Fibroblast of skin of left biceps (primary cell): ENCODE measurements at regions not wholly inside any gene's neighbourhood (a gene's known extent, or its start where the extent isn't known, plus 50 kb on each side); places are given as distances from the start of the nearest gene placed in this dataset.

Experiments used
- DNase-seq, 2 experiments: peaks; one replicate each; pipeline ENCODE4 v3.0.0-alpha.2; 2013; ENCODE audit warnings: low read depth in 2 of 2

DNA sequence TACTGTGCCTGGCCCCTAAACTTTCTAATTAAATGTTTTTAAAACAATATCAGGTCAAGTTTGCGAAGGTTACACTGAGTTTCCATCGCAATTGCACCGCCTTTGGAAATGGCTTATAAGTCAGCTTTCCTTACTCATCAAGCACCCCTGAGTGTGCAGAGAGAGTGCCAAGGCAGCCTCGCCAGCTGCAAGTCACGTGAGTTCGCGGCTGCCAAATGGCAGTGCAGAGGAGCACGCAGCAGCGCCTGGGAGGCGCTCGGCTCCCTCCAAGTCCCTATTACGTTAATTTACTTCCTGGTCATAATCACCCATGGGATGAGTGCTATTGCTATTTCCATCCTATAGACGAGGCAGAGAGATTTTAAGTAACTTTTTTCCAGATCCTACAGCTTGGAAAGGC, 319.6 kb downstream of the TEX29 start:
- no peak for DNase-seq

GRCh38 chr13:111640476-111640875, 320.0 kb downstream of the TEX29 start:
- DNase-seq = no peak

DNA sequence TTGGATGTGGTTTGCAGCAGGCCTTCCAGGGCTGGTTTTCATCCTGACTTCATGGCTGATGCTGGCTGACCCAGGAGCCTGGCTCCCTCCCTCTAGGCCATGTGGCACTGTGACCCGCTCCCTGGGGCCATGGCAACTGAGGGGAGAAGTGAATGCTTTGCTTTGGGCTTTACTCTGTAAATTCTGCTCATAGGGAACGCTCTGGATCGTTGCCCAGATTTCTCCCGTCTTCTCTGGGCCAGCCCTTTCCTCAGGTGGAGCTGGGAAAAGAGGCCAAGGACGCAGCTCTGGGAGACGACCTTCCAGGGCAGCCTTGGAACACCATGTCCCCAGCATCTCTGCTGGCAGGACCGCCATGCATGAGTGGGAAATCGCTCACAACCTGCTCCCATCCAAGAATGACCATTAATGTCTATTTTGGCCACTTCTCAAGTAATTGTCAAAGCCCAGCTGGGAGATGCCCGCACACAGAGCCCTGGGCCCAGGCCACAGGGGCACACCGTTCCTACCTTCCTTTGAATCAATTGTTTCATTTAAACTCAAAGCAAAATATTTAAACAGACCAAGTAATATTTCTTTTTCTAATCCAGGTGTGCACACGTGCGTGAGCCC, 321.8 kb downstream of the TEX29 start:
- DNase-seq = no peak

DNA sequence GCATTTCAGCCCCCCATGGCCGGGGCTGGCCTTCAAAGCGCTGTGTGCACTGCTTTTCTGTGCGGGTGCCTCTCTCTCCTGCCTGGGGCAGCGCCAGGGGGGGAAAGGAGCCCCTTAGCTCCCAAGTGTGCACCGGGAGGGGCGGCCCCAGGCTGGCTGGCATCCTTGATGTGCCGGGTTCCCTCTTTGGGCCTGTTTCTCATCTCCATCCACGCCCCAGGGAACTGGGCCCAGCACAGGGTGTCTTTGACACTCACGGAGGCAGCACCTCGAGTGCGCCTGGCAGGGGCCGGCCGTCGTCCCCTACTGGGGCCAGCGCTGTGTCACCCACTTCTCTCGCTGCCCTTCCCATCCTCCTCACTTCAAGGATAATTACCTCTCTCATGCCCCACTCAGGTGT, 324.3 kb downstream of the TEX29 start:
- no peak for DNase-seq

GRCh38 chr13:111645198-111645597, 324.8 kb downstream of the TEX29 start:
- no peak for DNase-seq

DNA sequence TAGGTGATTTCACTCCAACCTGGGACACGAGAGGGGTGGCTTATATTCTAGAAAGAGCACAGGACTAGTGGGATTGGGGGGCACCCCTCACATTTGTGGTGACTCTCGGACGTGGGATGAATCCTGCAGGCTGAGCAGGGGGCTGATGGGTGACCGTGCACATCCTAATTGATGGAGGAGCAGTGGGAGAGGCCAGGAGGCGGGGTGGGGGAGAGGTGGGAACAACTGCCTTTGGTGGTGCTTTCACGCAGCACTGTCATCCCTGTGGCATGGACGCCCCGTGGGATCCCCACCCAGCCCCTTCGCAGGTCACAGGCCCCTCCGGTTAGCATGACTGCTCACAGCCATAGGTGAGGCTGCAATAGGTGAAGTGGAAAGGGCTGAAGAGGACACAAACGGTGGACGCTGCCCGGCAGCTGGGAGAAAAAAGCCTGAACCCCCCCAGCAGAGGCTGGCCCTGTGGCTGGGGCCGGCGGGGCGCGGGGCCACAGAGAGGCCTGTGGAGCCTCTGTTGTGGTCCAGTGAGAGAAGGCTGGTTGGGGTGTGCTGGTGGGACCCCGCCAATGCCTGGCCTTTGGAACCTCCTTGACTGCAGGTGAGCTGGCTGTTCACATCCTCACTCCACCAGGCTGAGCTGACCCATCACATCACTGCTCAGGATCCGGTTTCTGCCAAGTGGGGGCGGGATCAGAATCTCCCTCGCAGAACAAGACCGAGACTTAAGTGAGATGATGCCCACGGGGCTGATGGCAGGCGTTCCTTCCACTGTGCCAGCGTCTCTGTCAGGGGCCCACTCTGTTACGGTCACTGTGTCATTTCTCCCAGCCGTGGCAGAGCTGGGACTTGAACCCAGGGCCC, 325.4 kb downstream of the TEX29 start:
- DNase-seq = no peak

DNA sequence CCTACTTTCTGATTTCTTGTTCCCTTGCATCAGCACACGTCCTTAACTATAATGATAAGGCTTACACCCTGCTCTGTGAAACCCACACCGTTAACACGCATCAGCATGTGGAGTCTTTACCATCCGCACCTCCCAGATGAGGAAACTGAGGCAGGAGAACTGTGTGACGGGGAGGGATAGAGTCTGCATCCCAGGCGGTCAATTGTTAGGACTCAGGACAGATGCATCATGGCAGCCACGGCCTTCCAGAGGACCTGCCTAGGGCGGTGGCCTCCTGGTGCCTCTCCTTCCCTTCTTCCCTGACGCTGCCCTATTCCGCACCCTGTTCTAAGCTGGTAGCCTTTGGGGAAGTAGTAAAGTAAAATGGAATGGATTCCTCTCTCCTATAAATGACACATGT, 326.0 kb downstream of the TEX29 start:
- DNase-seq = no peak

DNA sequence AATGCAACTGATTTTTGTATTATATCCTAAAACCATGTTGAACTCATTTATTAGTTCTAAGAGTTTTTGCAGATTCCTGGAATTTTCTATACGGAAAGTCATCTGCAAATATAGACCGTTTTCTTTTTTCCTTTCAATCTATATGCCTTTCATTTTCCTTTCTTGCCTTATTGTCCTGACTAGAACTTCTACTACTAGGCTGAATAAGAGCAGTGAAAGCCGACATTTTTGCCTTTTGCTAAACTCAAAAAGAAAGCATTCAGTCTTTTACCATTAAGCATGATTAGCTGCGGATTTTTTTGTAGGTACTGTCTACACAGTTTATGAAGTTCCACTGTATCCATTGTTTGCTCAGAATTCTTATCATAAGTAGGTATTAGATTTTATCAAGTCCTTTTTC, 328.4 kb downstream of the TEX29 start:
- DNase-seq = no peak

- no peak for DNase-seq
Observed at GRCh38 chr13:111650626-111651025, 330.2 kb downstream of the TEX29 start.

DNA sequence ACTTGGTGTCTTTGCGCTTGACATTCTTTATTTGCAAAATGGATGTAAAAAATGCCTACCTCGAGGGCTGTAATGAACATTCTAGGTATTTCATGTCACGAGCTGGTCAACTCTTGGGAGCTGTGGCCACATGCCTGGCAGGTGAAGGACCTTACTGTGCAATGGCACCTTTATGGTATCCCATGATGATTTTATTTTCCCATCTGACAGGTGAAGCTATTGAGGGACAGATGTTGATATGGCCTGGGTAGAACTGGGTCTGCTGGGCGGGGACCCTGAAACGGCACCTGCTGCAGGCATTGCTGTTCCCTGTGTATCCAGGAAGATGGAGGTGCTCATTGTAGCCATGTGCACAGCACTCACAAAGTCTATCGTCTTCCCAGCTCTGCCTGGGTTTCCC, 332.2 kb downstream of the TEX29 start:
- no peak for DNase-seq

DNA sequence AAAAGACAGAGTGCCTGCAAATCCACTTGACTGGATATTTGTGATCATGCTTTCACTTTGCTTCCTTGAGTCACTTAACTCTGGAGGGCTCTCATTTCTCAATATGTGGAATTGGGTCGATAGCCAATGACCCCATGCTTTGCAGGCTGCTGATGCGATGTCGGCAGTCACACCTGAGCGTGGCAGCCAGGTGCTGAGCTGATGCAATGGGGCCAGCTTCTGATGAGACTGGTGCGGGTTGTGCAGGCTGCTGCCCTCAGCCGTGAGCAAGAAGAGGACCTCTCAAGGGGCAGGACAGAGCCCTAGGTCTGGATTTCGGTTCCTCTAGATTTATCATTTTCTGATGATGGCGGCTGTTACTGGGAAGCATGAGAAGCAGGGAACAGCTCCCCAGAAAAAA, 334.1 kb downstream of the TEX29 start:
- DNase-seq = no peak

DNA sequence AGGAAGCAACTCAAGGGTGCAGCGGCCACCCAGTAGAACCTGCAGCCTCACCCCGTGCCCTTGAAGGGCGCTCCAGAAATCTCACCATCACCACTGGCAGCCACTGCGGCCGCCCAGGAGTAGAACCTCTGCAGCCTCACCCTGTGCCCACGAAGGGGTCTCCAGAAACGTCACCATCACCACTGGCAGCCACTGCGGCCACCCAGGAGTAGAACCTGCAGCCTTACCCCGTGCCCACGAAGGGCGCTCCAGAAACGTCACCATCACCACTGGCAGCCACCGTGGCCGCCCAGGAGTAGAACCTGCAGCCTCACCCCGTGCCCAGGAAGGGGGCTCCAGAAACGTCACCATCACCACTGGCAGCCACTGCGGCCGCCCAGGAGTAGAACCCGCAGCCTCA, 336.0 kb downstream of the TEX29 start:
- DNase-seq = no peak

DNA sequence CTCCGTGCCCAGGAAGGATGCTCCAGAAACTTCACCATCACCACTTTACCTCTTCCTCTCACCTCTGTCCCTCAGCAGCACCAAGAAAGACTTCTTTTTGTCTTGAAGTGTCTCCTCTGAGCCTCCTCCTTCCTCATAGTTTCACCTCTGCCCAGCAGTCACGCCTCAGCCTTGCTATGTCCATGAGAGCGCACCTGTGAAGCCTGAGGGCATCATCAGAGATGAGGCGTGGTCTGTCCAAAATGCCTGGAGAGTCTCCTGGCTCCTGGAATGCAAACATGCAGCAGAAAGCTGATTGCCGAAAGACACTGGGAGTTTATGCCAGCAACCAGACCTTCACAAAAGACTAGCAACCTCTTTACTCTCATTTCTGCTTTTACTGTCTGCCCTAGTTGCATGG, 336.6 kb downstream of the TEX29 start:
- DNase-seq = no peak

- no peak for DNase-seq
Observed at GRCh38 chr13:111658145-111659100, 338.0 kb downstream of the TEX29 start.

DNA sequence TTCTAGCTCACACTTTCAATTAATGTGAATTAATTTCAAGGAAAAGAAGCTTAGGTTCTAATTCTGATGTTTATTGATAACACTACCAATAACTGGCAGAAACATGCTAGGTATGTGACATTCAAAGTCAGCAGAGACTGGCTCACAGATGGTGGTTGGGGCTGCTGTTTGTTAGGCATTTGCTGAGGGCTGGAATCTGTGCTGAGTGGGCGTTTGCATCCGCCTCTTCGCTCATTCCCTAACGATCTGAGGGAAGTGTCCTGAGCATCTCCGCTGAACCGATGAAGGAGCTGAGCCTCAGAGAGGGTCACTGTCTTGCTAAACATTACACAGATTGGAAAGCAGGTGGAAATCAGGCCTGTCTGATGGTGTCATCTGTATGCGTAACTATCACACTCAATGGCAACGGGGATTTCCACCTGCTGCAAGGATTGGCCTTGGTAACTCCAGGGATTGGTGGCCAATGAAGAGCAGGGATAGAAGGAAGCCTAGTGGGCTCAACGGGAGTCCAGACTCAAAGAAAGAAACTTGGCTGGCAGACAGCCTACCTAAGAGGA, 338.9 kb downstream of the TEX29 start:
- DNase-seq = no peak

DNA sequence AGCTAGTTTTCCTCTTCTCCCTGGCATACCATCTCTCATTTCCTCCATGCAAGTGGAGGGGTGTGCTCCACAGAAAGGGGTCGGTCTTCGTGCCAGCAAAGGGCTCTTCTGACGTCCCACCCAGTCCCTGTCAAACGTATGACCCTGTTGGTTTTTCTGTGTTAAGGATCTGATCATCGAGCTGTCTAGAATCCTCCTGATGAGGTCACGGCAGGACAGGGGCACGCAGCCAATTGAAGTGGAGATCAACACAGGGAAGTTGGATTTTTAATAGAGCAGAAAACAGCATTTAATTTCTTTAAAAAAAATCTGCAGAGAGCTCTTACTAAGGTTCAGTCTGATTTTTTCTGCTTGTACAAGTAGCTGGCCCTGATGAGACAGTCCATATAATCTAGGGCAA, 339.4 kb downstream of the TEX29 start:
- no peak for DNase-seq

DNA sequence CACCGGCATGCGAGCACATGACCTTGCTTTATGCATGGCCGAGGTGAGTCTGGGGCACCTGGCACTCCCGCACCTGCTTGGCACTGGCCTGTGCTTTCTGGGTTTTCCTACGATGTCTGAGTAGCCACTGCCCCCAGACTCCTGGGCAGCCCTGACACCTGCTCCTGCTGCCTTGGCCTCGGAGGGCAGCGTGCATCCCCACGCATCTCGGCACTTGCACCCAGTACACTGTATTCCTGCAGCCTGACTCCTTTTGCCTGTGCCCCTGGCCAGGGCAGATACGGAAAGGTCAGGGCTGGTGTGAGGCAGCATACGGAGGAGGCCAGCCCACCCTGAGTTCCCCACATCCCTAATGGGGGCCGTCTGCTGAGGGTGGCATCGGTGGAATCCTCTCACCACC, 340.6 kb downstream of the TEX29 start:
- DNase-seq = no peak

DNA sequence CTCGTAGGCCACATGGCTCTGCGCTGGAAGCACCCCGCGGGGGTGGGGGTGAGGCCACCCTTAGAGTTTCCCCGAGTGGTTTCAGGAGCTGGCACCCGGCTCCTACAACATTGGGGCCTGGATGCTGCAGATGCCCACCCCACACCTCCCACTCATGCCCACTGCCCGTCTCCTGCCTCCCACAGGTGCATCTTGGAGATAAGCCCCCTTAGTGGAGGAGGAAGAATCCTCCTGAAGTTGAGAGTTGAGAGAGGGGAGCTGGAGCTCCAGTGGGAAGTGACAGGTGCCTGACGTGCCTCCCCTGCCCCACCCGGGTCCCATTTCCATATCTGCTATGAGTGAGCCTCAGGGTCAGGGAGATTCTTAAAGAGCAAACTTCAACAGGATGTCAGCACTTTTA, 341.3 kb downstream of the TEX29 start:
- DNase-seq = no peak

DNA sequence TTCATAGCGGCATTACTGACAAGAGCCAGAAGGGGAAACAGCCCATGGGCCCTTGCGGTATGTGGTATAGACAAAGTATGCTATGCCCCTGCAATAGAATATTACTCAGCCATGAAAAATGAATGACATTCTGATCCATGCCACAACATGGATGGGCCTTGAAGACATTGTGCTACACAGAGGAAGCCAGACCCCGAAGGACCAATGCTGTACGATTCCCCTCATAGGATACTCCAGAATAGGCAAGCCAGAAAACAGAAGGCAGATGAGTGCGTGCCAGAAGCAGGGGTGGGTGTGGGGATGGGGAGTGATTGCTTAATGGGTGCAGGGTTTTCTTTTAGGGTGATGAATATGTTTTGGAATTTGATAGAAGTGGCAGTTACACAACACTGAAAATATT, 342.0 kb downstream of the TEX29 start:
- no peak for DNase-seq

DNA sequence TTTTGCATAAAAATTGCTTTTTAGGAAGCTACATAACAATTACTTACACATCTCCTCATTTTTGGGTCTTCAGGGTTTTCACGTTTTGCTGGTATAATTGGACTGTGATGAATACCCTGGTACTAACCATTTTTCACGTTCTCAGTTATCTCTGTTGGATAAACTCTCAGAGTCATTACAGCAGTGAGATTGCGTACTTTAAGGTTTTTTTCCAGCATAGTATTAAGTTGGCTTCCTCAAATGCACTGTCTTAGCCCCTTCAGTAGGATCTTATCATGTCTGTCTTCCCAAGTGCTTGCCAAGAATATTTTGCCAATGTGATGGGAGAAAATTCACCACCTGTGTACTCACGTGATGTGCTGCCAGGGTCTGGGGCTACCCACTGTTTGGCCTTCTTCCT, 342.5 kb downstream of the TEX29 start:
- DNase-seq = no peak

DNA sequence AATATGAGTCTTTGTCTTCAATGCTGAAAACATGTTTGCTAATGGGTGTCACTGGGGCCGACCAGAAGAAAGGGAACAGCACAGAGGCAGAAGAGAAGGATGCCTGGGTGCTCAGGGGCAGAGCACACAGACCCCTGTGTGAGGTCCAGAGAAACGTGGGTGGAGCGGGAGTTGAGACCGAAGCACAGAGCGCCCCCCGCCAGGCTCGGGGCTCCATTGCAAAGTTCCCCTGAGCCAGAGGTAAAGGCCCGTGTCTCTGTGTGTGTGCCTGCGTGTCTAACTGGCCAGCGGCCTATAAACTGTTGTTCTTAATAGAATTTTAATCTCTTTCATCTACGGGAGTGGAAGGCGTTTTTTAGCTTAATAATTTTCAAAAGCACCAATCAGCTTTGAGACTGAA, 343.1 kb downstream of the TEX29 start:
- no peak for DNase-seq

DNA sequence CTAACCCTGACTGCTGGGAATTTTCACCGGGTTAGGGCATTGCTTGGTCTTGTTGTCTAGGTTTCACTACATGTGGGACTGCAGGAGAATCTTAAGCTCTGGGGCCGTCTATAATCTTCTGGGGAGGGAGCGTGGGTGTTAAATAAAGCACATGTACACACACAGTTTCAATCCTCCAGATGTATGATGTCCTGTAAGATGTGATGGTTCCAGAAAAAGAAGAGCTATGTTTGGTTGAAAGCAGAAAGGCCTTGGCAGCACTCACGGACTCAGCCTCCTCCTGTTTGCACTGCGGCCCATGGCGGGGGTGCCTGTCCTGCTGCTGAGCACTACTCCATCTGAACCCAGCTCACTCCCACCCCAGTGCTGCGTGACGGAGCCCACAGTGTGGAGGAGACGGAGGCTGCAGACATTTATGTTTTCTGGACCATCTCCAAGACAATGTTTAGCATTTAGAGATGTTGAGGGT, 343.5 kb downstream of the TEX29 start:
- no peak for DNase-seq
